Esophagus squamous epithelium (tissue), 5 donors: ENCODE measurements at regions not wholly inside any gene's neighbourhood (a gene's known extent, or its start where the extent isn't known, plus 50 kb on each side); places are given as distances from the start of the nearest gene placed in this dataset.

Experiments
- DNase-seq: peaks from one replicate; lab custom pipeline; 2025; lab: John Stamatoyannopoulos, UW
- H3K27ac ChIP-seq, 4 donors: fragments of 200-600 bp; sonication (generic); one replicate each; pipeline ENCODE4 v1.5.1; 2016 to 2019; ENCODE audit warnings: mild to moderate bottlenecking in 1 of 4
- H3K27me3 ChIP-seq, 4 donors: fragments of 200-600 bp; sonication (generic); 1 replicate in 3 of 4; 2 replicates in 1 of 4; pipeline versions ENCODE4 v1.5.1 to v1.6.0; 2017 to 2021; ENCODE audit warnings: antibody characterized with exemption in 1 of 4
- H3K36me3 ChIP-seq, 3 donors: fragments of 200-600 bp; sonication (generic); one replicate each; pipeline ENCODE4 v1.5.1; 2016 to 2019
- H3K4me1 ChIP-seq, 3 donors: fragments of 200-600 bp; sonication (generic); one replicate each; pipeline ENCODE4 v1.5.1; 2017 to 2019
- H3K4me3 ChIP-seq, 4 donors: fragments of 200-600 bp; sonication (generic); 1 replicate in 3 of 4; 2 replicates in 1 of 4; pipeline ENCODE4 v1.5.1; 2016 to 2019; ENCODE audit warnings: mild to moderate bottlenecking in 2 of 4, moderate library complexity in 1 of 4
- H3K9me3 ChIP-seq, 3 donors: fragments of 200-600 bp; sonication (generic); one replicate each; pipeline ENCODE4 v1.5.1; 2016 to 2019
- POLR2A ChIP-seq, 4 donors: fragments of 450-650 bp; IDR thresholded peaks; one replicate each; pipeline ENCODE4 v1.6.1; 2017; ENCODE audit warnings: antibody characterized with exemption in 4 of 4, mild to moderate bottlenecking in 4 of 4, moderate library complexity in 3 of 4
- WGBS, 2 donors: methylation state at CpG; one replicate each; pipeline ENCODE4 v1.1.5; 2018; 5-methylcytosine and 5-hydroxymethylcytosine counted together
- intact Hi-C: fragments of 100-400 bp; cut with DNase I; formaldehyde crosslinking; loops from one replicate; pipeline ENCODE4 v1.15.0; 2022
- TF ChIP-seq, protein P1 (sequence below), 6 experiments: fragments of 450-650 bp in 4 of 6; fragments of 200-600 bp in 2 of 6; sonication (generic) in 2 of 6; IDR thresholded peaks; one replicate each; pipeline ENCODE4 v1.5.1; 2016 to 2019; ENCODE audit warnings: antibody characterized with exemption in 6 of 6, mild to moderate bottlenecking in 4 of 6, moderate library complexity in 4 of 6
- donor health status: DM: yes; HTN: yes; CAD: no.

DNA sequence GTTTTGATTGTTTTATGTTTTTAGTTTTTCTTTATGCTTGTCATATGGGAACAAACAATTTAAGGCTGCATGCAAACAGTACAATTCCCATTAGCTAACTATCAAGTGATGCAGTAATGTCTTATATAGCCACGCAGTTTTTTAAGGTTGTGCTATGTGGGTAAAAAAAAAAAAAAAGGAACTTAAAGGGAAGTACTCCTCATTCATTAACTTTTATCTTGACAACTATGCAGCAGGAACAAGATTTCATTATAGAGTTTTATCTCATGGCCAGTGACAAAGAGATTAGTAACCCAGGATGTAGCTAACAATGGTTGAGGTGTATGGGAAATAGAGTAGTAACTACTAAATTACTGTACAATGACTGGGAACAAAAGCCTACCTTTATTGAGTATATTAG lies 1008.2 kb upstream of the CDH9 start:
- no peak overlapping the region for H3K27ac ChIP-seq
- WGBS, 2 donors: 28 to 52% methylated on average over 1 of the region's 1 CpG
- no peaks in the 10 kb centered on the region for H3K27me3 ChIP-seq
- H3K4me1 ChIP-seq: no peaks in the 10 kb centered on the region
- DNase-seq: no peak
- H3K36me3 ChIP-seq: no peaks in the 10 kb centered on the region
- H3K9me3 ChIP-seq: no peaks in the 10 kb centered on the region
- TF ChIP-seq, protein P1, sequence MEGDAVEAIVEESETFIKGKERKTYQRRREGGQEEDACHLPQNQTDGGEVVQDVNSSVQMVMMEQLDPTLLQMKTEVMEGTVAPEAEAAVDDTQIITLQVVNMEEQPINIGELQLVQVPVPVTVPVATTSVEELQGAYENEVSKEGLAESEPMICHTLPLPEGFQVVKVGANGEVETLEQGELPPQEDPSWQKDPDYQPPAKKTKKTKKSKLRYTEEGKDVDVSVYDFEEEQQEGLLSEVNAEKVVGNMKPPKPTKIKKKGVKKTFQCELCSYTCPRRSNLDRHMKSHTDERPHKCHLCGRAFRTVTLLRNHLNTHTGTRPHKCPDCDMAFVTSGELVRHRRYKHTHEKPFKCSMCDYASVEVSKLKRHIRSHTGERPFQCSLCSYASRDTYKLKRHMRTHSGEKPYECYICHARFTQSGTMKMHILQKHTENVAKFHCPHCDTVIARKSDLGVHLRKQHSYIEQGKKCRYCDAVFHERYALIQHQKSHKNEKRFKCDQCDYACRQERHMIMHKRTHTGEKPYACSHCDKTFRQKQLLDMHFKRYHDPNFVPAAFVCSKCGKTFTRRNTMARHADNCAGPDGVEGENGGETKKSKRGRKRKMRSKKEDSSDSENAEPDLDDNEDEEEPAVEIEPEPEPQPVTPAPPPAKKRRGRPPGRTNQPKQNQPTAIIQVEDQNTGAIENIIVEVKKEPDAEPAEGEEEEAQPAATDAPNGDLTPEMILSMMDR (IDR thresholded peaks at IDR 0.05): no peak
- TF ChIP-seq POLR2A (IDR thresholded peaks at IDR 0.05): no peak
- intact Hi-C loops: no loop called here
- H3K4me3 ChIP-seq: no peak overlapping the region

DNA sequence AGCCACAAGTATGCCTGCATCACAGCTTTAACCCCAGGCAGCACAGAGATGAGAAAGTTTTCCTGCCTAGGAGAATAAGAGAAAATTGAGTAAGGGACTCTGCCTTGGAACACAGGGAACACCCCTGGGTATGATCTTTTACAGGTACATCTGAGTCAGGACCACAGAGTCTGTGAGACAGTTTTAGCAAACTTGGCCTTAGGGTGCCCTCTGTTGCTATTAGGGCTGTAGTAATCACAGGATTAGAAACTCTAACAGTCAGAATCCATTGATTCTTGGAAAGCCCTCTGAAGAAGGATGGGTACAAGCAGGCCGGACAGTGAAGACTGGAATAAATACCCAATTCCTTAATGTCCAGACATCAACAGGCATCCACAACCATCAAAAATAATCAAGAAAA lies 989.5 kb upstream of the CDH9 start:
- Histone ChIP-seq H3K4me1 (no peaks in the 10 kb centered on the region), H3K4me3 (no peak overlapping the region), H3K9me3 (peaks cover 0 to 14% (median 4%) of the 10 kb centered on the region in 3 donors), H3K27me3 (no peaks in the 10 kb centered on the region), H3K27ac (no peak overlapping the region), H3K36me3 (no peaks in the 10 kb centered on the region)
- no peak for DNase-seq
- intact Hi-C loops: no loop called here
- no peak for TF ChIP-seq POLR2A (IDR thresholded peaks at IDR 0.05)
- TF ChIP-seq, protein P1 (IDR thresholded peaks at IDR 0.05): no peak
- WGBS, 2 donors: 100% methylated on average over 1 of the region's 1 CpG

GRCh38 chr5:28017178-28017577 lies 978.8 kb upstream of the CDH9 start:
- H3K4me3 ChIP-seq: no peak overlapping the region
- no peak overlapping the region for H3K27ac ChIP-seq
- H3K4me1 ChIP-seq: no peaks in the 10 kb centered on the region
- no peak for TF ChIP-seq POLR2A (IDR thresholded peaks at IDR 0.05)
- TF ChIP-seq, protein P1 (IDR thresholded peaks at IDR 0.05): no peak
- H3K9me3 ChIP-seq: peaks cover 0 to 27% (median 17%) of the 10 kb centered on the region in 3 donors
- 35 to 40% methylated on average over 1 of the region's 1 CpG for WGBS, 2 donors
- no peaks in the 10 kb centered on the region for H3K36me3 ChIP-seq
- intact Hi-C loops: no loop called here
- no peaks in the 10 kb centered on the region for H3K27me3 ChIP-seq
- no peak for DNase-seq

- H3K27me3 ChIP-seq: no peaks in the 10 kb centered on the region
- H3K27ac ChIP-seq: no peak overlapping the region
- no peak overlapping the region for H3K4me3 ChIP-seq
- intact Hi-C loops: no loop called here
- H3K9me3 ChIP-seq: peaks cover 0 to 39% (median 17%) of the 10 kb centered on the region in 3 donors
- no peaks in the 10 kb centered on the region for H3K4me1 ChIP-seq
- TF ChIP-seq POLR2A (IDR thresholded peaks at IDR 0.05): no peak
- TF ChIP-seq, protein P1 (IDR thresholded peaks at IDR 0.05): peak in 1 of 6 experiments; percentile 35
- 58 to 62% methylated on average over 3 of the region's 3 CpGs for WGBS, 2 donors
- no peaks in the 10 kb centered on the region for H3K36me3 ChIP-seq
- no peak for DNase-seq
Observed at GRCh38 chr5:28014779-28015178, 976.4 kb upstream of the CDH9 start.

DNA sequence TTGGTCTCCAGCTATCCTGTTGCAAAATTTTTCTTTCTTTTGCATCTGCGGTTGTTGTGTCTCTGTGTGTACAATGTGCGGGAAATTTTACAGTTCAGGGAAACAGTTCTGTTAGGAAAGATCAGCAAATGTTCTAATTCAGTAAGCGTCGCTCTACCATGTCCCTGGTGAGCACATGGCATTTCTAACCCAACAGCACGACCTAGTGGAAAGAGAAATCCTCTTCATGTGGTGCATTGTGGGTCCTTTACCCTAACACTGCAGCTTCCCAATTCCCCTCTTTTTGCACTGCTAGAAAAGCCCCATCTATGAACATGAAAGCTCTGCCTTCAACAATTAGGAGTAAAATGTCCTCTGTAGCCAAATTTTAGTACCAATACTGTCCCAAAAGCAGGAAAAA lies 974.2 kb upstream of the CDH9 start:
- intact Hi-C loops: no loop called here
- Histone ChIP-seq H3K4me3 (no peak overlapping the region), H3K4me1 (no peaks in the 10 kb centered on the region), H3K27me3 (no peaks in the 10 kb centered on the region), H3K36me3 (no peaks in the 10 kb centered on the region), H3K27ac (no peak overlapping the region), H3K9me3 (peaks cover 0 to 39% (median 17%) of the 10 kb centered on the region in 3 donors)
- TF ChIP-seq POLR2A (IDR thresholded peaks at IDR 0.05): no peak
- TF ChIP-seq, protein P1 (IDR thresholded peaks at IDR 0.05): no peak
- WGBS, 2 donors: 80 to 94% methylated on average over 5 of the region's 5 CpGs
- no peak for DNase-seq
